Fibroblast of lung (primary cell): ENCODE measurements at regions not wholly inside any gene's neighbourhood (a gene's known extent, or its start where the extent isn't known, plus 50 kb on each side); places are given as distances from the start of the nearest gene placed in this dataset.

Experiments
- DNase-seq, 2 donors: peaks; one replicate each; pipeline versions ENCODE4 v3.0.0 to v3.0.0-alpha.2; 2010; ENCODE audit warnings: low read depth in 2 of 2
- H2AFZ ChIP-seq: 2 replicates; pipeline ENCODE4 v1.5.1; 2012; ENCODE audit warnings: low read length, control low read depth, inconsistent platforms
- H3K27ac ChIP-seq: 2 replicates; pipeline ENCODE4 v1.5.1; 2011; ENCODE audit warnings: low read length, control low read depth; ENCODE audit not compliant: insufficient read depth
- H3K27me3 ChIP-seq: 2 replicates; pipeline ENCODE4 v1.5.1; 2011; ENCODE audit warnings: mild to moderate bottlenecking, low read length; ENCODE audit not compliant: control insufficient read depth, insufficient read depth
- H3K36me3 ChIP-seq: 2 replicates; pipeline ENCODE4 v1.5.1; 2011; ENCODE audit warnings: low read length; ENCODE audit not compliant: control insufficient read depth, insufficient read depth
- H3K4me1 ChIP-seq: 2 replicates; pipeline ENCODE4 v1.5.1; 2011; ENCODE audit warnings: low read length; ENCODE audit not compliant: control insufficient read depth, insufficient read depth; ENCODE audit errors: extremely low read depth
- H3K4me2 ChIP-seq: 2 replicates; pipeline ENCODE4 v1.5.1; 2011; ENCODE audit warnings: low read length, control low read depth; ENCODE audit not compliant: insufficient read depth; ENCODE audit errors: extremely low read depth
- H3K4me3 ChIP-seq, 4 experiments: fragments of 200-600 bp in 1 of 4; sonication (generic) in 1 of 4; replicated peaks in 1 of 4; 2 replicates each; pipeline ENCODE4 v1.5.1; 2011 to 2016; ENCODE audit warnings: low read length in 4 of 4, low read depth in 3 of 4, mild to moderate bottlenecking in 3 of 4, control low read depth in 2 of 4, inconsistent platforms in 1 of 4, mixed read lengths in 1 of 4; ENCODE audit not compliant: insufficient read depth in 1 of 4; ENCODE audit errors: control extremely low read depth in 1 of 4
- H3K79me2 ChIP-seq: 2 replicates; pipeline ENCODE4 v1.5.1; 2012; ENCODE audit warnings: mild to moderate bottlenecking, low read length, inconsistent platforms; ENCODE audit not compliant: control insufficient read depth, insufficient read depth
- H3K9ac ChIP-seq: 2 replicates; pipeline ENCODE4 v1.5.1; 2011; ENCODE audit warnings: mild to moderate bottlenecking, low read length, control low read depth; ENCODE audit not compliant: insufficient read depth
- H3K9me3 ChIP-seq: 2 replicates; pipeline ENCODE4 v1.5.1; 2012; ENCODE audit warnings: low read depth, low read length; ENCODE audit not compliant: control insufficient read depth, insufficient read depth
- H4K20me1 ChIP-seq: 2 replicates; pipeline ENCODE4 v1.5.1; 2011; ENCODE audit warnings: low read length; ENCODE audit not compliant: control insufficient read depth, insufficient read depth; ENCODE audit errors: extremely low read depth
- CTCF ChIP-seq, 2 donors: IDR thresholded peaks in 1 of 2; conservative IDR thresholded peaks in 1 of 2; 1 replicate in 1 of 2; 2 replicates in 1 of 2; pipeline ENCODE4 v1.5.1; 2011 to 2012; ENCODE audit warnings: low read length in 2 of 2, control low read depth in 1 of 2, inconsistent platforms in 1 of 2, low read depth in 1 of 2, mild to moderate bottlenecking in 1 of 2
- EZH2 ChIP-seq: IDR thresholded peaks from 2 replicates; pipeline ENCODE4 v1.5.1; 2012; ENCODE audit warnings: low read length, control low read depth, mild to moderate bottlenecking; ENCODE audit errors: missing control alignments

DNA sequence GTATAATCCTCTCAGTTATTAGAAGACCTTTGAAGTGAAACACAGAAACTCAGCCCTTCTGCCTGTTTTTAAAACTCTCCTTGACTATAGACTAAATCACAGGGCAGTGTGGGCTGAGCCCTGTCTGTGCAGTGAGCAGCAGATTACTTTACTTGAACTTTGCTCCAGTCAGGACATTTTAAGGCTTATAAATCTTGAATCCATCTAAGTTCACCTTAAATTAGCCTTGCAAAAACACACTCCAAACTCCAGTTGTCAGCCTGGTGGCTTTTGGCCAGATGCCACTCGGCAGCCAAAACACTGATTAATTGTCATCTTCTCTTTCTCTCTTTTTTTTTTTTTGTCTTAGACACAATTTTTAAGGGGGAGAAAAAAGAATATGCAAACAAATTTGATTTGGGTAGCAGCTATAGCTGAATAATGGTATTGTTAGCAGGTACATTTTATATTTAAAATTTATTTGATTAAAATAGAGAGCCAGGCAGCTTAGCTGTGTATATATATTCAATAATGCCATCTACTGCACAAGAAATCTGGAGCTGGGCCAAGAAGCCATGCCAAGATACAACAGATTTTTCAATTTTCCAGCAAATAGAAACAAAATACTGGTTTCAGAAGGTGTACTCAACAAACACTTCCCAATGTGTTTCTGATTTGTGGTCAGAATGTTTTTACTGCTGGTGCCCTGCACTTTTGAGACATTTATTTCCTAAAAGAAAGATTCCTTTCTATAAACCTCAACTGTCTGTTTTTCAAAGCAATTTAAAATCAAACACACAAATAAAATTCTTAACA is 247.7 kb downstream of the TFEC start:
- peak; percentile 2 to 44 for DNase-seq
- Histone ChIP-seq H3K27me3 (no peaks in the 10 kb centered on the region), H2AFZ (no peak overlapping the region), H3K9me3 (no peaks in the 10 kb centered on the region), H3K4me1 (no peaks in the 10 kb centered on the region), H3K9ac (no peak overlapping the region), H3K27ac (no peak overlapping the region), H3K4me3 (no peak overlapping the region), H3K36me3 (no peaks in the 10 kb centered on the region), H3K4me2 (no peak overlapping the region), H3K79me2 (no peaks in the 10 kb centered on the region), H4K20me1 (no peaks in the 10 kb centered on the region)
- TF ChIP-seq EZH2 (no peak), CTCF (conservative IDR thresholded peaks at IDR 0.05 in 1 of 2, IDR thresholded peaks at IDR 0.05 in 1 of 2; ENCODE audit: low read depth in 1 of 2, low read length in 2 of 2) (no peak)

GRCh38 chr7:115779561-115779960 is 251.0 kb downstream of the TFEC start:
- Histone ChIP-seq H4K20me1 (no peaks in the 10 kb centered on the region), H2AFZ (no peak overlapping the region), H3K9me3 (no peaks in the 10 kb centered on the region), H3K36me3 (no peaks in the 10 kb centered on the region), H3K79me2 (no peaks in the 10 kb centered on the region), H3K4me2 (no peak overlapping the region), H3K4me3 (no peak overlapping the region), H3K27me3 (no peaks in the 10 kb centered on the region), H3K9ac (no peak overlapping the region), H3K4me1 (no peaks in the 10 kb centered on the region), H3K27ac (no peak overlapping the region)
- peak; percentile 1 to 2 for DNase-seq
- TF ChIP-seq EZH2 (no peak), CTCF (conservative IDR thresholded peaks at IDR 0.05 in 1 of 2, IDR thresholded peaks at IDR 0.05 in 1 of 2; ENCODE audit: low read depth in 1 of 2, low read length in 2 of 2) (no peak)

DNA sequence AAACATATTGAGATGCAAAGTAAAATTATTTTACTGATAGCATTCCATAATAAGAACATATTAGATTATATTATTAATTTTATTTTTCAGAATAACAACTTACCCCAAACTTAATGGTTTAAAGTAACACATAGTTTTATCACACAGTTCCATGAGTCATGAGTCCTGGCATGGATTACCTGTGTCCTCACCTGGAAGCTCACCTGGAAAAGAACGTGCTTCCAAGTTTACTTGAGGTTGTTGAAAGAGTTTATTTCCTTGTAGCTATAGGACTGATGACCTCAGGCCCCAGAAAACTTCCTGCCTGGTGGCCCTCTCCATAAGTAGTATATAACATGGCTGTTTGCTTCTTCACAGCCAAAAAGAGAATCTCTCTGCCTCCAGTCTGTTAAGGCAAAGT is 254.6 kb downstream of the TFEC start:
- no peaks in the 10 kb centered on the region for H3K27me3 ChIP-seq
- no peaks in the 10 kb centered on the region for H3K9me3 ChIP-seq
- no peak overlapping the region for H2AFZ ChIP-seq
- H3K27ac ChIP-seq: no peak overlapping the region
- no peak for DNase-seq
- no peak overlapping the region for H3K9ac ChIP-seq
- no peaks in the 10 kb centered on the region for H3K79me2 ChIP-seq
- TF ChIP-seq EZH2 (no peak), CTCF (conservative IDR thresholded peaks at IDR 0.05 in 1 of 2, IDR thresholded peaks at IDR 0.05 in 1 of 2; ENCODE audit: low read depth in 1 of 2, low read length in 2 of 2) (no peak)
- no peaks in the 10 kb centered on the region for H4K20me1 ChIP-seq
- no peaks in the 10 kb centered on the region for H3K36me3 ChIP-seq
- no peak overlapping the region for H3K4me2 ChIP-seq
- no peaks in the 10 kb centered on the region for H3K4me1 ChIP-seq
- H3K4me3 ChIP-seq: no peak overlapping the region
